ENCODE measurements at regions not wholly inside any gene's neighbourhood (a gene's known extent, or its start where the extent isn't known, plus 50 kb on each side); places are given as distances from the start of the nearest gene placed in this dataset.

DNA sequence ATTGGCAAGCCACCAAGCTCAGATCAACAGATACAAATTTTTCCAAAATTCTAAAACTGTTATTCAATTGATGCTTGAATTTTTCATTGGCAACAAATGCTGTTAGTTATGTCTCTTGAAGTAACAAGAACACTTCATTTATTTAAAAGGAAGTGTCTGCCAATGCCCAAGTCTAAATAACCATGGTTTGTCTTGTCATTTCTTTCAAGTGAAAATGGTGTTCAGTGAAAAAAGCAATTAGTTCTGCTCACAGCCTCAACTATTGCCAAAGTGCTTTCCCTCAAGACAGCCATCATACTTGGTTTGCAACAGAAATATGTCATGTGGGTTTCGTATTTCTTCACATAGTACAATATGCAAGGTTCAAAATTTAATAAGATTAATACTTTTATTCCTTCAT is 312.6 kb upstream of the LMCD1 start:
- DNase-seq (ENCODE audit: low read depth in 2 of 2, low spot score in 1 of 2), result no peak

DNA sequence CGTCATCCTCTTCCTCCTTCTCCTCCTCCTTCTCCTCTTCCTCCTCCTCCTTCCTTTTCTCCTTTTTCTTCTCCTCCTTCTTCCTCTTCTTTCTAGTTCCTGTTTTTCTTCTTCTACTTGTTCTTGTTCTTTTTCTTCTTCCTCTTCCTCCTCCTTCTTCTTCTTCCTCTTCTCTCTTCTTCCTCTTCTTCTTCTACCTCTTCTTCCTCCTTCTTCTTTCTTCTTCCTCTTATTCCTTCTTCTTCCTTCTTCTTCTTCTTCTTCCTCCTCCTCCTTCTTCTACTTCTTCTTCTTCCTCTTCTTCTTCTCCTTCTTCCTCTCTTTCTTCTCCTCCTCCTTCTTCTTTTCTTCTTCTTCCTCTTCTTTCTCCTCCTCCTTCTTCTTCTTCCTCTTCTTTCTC is 310.2 kb upstream of the LMCD1 start:
- no peak for DNase-seq (ENCODE audit: low read depth in 2 of 2, low spot score in 1 of 2)

DNA sequence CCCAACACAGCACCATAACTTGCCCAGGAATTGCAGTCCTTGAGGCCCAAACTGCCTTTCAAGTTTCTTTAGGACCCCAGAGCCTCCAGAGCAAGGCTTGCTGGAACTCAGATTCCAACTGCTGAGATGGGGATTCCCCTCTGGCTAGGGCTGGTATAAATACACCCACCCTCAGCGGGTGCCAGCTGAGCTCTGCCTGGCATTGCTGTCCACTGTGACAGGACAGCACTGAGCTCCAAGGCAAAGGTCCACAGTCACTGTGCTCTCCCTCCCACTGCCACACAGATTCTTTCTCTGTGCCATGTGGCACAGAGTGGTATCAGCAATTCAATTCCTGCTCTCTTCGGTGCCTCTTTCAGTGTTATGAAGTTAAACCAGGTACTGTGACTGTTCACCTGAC is 304.2 kb upstream of the LMCD1 start:
- no peak for DNase-seq (ENCODE audit: low read depth in 2 of 2, low spot score in 1 of 2)

DNA sequence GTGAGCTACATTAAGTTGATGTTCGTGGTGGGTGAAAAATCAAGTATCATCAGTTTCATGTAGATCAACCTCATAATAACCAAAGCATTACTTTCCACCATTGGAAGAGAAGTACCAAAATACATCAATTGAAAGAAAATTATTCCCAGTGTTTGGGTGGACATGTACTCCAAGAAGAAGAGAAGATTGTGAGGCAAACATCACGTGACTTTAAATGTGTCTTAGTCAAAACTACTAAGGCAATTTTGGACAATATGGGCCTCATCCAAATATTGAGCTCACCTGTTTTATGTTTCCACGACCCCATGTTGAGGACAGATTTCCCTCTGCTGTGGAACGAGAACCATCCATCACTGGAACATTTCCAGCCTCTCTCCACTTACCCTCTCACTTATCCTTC is 303.0 kb upstream of the LMCD1 start:
- DNase-seq (ENCODE audit: low read depth in 2 of 2, low spot score in 1 of 2), result no peak

DNA sequence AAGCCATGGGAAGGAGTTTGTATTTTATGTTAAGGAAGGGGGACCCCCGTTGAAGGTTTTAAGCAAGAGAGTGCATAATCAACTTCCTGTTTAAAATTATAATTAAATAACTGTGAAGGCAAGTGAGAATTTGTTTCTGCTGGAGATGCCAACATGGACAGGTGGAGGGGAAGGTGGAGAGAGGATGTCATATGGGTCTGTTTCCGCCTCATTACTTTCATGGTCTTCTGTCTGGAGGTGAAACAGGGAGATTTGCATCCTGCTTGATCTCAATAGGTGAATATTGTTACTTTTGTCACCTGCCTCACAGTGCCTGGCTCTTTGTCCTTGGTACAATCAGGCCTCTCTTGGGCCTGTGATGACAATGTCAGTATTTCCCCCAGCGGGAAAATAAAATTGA is 300.6 kb upstream of the LMCD1 start:
- no peak for DNase-seq (ENCODE audit: low read depth in 2 of 2, low spot score in 1 of 2)

DNA sequence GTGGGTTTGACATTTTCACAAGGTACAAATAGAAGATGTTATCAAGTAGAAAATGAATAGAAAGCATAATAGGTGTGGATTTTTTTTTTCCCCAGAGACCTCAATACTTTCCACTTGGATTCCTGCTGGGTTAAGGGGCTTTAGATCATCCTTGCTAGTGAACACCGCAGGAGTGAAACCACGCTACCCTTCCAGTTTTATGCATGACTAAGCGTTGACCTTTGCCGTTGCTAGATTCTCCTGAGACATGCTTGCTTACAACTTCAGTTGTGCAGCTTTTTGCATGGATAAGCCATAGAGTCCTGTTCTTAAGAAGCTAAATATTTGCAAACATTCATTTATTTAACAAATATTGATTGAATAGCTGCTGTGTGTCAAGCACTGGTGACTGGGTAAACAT is 299.7 kb upstream of the LMCD1 start:
- no peak for DNase-seq (ENCODE audit: low read depth in 2 of 2, low spot score in 1 of 2)

DNA sequence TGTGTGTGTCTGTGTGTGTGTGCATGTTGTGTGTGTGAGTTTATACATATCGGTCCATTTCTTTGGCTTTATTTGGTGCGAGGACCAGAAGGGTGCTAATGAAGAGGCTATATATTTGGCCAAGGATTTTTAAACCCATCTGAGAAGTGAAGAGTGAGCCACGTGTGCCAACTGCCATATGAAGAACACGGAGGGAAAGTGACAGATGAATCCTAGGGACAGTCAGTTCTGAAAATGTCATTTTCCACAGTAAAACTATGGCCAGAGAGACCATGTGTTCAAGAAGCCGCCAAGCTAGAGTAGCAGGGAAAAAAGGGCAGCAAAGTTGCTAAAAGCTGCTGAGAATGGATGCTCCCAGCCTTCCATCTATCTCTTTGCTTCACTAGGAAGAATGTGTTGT is 297.3 kb upstream of the LMCD1 start:
- DNase-seq (ENCODE audit: low read depth in 2 of 2, low spot score in 1 of 2), result no peak

DNA sequence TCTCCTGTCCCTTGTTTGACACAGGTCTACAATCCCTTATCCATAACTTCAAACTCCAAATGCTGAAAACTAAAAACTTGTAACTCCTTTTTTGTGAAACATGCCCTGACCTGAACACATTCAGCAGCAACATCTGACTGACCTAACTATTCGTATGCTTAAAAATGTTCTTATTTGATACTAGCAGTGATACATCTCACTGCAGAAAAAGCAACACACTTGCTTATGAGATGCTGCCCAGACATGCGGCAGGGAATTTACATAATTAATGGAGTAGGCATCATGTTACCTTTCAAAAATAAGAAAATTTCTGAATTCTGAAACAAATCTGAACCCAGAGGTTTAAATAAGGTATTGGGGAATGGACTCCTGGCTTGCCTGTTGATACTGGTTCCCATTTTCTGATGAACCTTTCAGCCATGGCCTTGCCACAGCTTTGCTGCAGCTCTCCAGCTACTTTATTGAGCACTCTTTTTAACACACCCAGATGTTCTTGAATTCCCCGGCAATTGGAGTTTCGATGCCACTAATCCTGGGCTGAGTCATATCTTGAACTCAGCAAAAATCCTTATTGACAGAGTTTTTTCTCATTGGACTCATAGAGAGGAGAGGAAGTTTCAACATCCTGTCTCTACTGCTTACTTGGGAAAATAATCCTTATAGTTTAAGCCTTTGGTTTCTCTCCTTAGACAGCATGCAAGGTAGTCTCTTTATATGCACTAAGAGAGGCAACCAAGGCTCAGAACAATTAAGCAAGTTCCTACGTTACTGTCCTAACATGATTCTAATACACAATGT is 296.6 kb upstream of the LMCD1 start:
- DNase-seq (ENCODE audit: low read depth in 2 of 2, low spot score in 1 of 2), result no peak

DNA sequence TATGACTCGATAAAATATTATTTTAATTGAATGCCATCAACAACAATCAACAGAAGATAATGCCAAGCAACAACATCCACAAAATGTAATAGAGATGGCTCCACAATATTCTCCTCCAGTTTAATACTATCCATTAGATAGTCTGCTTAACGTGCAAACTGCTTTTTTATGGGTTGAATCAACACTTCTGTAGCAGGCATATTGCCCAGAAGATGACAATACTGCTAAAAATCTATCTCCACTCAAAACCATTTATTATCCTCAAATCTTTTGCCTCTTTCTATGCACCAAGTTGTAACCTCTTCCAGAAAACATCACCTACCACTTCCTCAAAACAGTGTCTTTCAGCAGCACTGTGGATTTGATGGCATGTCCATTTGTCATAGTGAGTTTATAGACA is 295.7 kb upstream of the LMCD1 start:
- DNase-seq (ENCODE audit: low read depth in 2 of 2, low spot score in 1 of 2), result no peak

DNA sequence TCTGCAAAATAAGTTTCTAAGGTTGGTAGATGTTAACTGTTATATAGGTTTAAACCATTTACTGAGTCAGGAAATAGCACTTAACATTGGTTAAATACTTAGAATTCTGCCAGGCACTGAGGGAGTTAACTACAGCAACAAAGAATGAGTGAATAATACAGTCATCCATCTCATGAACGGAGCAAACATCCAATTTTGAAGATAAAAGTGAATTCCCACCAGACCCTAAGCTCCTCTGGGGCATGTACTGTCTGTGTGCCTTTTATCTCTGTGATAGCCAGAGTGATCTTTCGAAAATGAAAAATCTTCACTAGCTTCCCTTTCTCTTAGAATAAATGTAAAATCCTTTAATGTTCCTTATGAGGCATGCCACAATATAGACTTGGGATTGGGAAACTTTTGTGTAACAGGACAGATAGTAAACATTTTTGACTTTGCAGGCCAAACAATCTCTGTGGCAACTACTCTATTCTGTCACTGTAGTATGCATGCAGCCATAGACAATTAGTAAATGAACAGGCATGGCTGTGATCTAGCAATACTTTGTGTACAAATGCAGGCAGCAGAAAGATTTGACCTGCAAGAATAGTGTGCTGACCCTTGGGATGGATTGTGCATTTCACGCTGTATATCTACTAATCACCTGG is 294.5 kb upstream of the LMCD1 start:
- DNase-seq (ENCODE audit: low read depth in 2 of 2, low spot score in 1 of 2), result no peak

DNA sequence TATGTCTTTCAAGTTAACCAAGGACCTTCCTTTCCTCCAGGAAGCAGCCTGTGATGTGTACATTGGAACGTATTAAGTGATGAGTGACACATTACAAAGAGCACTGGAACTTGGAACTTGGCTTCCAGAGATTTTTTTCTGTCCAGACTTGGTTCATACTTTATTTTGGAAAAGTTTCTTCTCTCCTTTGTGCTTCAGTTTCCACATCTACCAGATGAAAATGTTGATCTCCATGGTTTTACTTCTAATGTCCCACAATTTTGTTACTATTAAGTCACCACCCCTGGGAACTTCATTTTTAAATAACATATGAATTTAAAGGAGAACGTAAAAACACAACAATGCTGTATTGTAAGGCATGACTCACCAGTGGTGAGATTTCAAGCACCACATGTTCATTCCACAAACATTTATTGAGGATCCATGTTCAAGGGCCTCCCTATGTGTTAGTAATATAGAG is 290.7 kb upstream of the LMCD1 start:
- DNase-seq (ENCODE audit: low read depth in 2 of 2, low spot score in 1 of 2), result no peak

DNA sequence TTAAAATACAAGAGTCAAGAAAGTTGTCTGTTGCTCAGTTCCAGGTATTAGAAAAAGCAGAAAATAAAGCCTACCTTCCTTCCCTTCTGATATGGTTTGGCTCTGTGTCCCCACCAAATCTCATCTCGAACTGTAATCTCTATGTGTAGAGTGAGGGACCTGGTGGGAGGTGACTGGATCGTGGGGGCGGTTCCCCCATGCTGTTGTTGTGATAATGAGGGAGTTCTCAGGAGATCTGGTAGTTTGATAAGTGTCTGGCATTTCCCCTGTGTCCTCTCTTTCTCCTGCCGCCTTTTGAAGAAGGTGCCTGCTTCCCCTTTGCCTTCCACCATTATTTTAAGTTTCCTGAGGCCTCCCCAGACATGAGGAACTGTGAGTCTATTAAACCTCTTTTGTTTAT is 288.8 kb upstream of the LMCD1 start:
- DNase-seq (ENCODE audit: low read depth in 2 of 2, low spot score in 1 of 2), result no peak

DNA sequence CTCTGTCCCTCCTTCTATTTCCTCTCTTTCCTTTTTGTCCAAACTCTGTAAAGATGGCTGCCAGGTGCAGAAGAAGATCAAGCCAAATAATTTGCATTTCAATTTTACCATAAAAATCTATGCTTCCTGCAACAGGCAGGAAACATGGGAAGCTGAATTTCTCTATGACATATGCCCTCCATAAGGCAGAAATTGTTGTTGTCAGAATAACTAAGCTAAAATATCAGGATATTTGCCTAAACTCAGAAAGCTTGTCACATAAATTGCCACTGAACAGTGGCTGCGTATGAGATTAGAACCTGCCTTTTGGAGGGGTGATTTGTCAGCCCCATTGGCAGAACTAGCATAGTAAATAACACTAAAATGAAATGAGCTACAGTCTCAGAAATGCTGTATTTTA is 288.3 kb upstream of the LMCD1 start:
- DNase-seq (ENCODE audit: low read depth in 2 of 2, low spot score in 1 of 2), result no peak

DNA sequence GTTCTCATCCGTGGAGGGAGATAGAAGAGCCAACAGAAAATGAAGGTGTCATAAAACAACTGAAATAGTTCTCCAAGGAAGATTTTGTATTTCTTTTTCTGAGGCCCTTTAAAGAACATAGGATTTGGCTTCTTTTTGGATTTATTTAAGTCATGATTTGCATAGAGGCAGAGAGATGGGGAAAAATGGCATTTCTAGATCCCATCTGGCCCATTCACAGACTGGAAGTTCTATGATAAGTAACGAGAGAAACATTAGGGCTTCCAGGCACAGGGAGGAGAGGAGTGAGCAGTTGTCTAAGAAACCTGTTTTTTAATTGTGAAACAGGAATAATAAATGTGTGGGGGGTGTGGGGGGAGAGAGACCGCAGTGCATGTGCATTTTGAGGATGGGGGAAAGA is 285.8 kb upstream of the LMCD1 start:
- DNase-seq (ENCODE audit: low read depth in 2 of 2, low spot score in 1 of 2), result no peak

DNA sequence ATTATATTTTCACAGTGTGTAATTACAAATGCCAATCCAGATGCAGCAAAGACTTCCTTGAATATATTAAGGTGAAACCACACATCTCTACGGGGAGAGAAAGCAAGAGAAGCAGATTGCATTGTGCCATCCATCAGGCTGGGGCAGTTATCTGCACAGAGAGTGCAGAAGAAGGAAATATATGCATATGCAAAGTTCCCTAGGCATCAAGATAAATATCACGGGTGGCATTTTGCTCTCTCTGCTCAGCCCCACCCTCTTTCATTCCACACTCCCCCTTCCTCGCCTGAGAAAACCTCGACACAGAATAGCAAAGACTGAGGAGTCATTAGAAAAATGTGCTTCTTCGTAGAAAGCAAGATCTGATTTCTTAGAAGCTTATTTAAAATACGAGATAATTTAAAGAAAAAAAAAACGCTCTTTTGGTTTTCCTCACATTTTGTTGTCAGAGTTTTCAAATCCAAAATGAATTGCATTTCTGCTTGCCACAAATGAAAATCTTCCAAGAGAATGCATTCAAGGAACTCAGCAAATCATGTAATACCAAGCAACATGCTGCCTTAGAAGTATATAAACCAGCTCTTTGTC is 283.2 kb upstream of the LMCD1 start:
- no peak for DNase-seq (ENCODE audit: low read depth in 2 of 2, low spot score in 1 of 2)

DNA sequence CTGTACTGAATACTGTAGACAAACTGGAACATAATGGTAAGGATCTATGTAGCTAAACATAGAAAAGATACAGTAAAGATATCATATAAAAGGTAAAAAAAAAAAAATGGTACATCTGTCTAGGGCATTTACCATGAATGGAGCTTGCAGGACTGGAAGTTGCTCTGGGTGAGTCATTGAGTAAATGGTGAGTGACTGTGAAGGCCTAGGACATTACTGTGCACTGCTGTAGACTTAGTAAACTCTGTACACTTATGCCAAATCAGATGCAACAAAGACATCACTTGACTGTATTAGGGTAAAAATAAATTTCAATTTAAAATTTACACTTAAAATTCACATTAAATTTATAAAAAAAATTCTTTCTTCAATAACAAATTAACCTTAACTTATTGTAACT is 281.3 kb upstream of the LMCD1 start:
- DNase-seq (ENCODE audit: low read depth in 2 of 2, low spot score in 1 of 2), result no peak

DNA sequence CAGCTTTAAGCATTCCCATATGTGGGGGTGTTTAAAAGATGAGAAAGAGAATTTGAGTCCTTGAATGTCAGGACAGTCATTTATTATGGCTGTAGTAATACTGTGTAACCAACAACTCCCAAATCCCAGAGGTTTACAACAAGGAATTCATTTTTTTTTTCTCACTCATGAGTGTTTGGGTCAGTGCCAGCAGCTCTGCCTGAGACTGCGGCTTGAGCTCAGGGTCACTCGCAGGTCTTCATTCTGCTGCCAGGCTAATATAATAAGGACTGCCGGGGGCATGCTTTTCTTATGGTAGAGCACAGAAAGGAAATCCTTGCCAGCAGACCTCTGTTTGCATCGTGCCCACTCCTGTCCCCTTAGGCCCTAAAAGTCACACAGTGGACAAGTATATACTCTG is 277.9 kb upstream of the LMCD1 start:
- DNase-seq (ENCODE audit: low read depth in 2 of 2, low spot score in 1 of 2), result no peak

DNA sequence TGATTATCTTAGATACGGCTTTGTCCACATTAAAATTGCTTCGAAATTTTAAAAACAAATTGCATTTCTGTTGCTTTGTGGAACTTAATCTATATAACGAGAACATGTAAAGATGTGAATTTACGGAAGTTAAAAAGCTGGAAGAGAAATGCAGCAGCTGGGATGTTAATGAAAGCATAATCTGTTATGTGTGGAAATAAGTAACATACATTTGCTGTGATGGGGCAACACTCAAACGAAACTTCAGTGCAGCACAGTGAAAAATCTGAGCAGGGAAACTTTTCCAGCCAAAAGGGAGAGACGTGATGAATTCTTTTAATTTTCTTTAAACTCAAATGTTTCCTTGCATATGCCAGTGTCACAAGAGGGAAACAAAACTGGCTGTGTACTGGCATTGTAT is 276.7 kb upstream of the LMCD1 start:
- DNase-seq (ENCODE audit: low read depth in 2 of 2, low spot score in 1 of 2), result no peak

DNA sequence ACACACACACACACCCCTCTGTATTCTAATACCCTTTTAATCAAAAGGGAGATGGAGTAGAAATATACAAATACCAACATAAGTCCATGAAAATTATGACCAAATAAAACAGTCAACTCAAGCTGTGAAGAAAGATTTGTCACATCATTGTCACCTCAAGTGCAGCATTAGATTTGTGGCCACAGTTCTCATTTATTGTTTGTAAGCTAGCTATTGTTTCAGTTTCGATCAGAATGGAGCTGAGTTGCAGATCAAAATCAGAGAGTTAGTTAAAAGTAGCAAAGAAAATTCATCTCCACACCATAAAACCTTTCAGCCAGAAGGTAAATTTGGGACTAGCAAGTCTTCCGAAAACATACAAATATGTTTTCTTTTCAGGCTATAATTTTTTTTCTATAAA is 267.7 kb upstream of the LMCD1 start:
- DNase-seq (ENCODE audit: low read depth in 2 of 2, low spot score in 1 of 2), result no peak

DNA sequence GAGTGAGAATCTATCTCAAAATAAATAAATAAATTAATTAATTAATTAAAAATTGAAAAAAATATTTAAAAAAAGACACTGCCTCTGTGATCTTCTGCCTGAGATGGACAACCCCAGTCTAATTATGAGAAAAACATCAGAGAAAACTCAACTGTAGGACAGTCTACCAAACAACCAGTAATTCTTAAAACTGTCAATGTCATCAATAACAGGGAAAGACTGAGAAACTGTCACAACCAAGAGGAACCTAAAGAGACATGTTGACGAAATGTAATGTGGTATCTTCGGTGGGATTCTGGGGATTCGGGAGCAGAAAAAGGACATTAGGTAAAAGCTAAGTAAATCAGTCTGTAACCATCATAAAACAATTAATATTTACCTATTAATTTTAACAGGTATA is 265.4 kb upstream of the LMCD1 start:
- DNase-seq (ENCODE audit: low read depth in 2 of 2, low spot score in 1 of 2), result no peak

DNA sequence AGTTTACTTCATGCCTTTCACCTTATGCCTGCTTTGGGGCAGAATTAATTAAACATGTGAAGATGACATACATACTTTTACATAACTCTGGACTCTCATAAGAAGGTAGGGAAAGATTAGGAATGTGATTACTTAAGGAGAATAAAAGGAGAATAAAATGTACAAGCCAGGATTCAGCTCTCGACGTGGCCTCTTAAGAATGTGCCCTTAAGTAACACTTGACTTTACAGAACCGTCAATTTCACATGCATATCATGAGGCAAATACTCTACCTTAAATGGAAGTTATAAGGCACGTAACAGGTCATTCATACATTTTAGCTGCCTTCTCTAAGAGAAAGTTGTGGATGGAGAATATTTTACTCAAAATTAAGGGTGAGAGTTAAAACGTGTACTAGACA is 263.7 kb upstream of the LMCD1 start:
- no peak for DNase-seq (ENCODE audit: low read depth in 2 of 2, low spot score in 1 of 2)

DNA sequence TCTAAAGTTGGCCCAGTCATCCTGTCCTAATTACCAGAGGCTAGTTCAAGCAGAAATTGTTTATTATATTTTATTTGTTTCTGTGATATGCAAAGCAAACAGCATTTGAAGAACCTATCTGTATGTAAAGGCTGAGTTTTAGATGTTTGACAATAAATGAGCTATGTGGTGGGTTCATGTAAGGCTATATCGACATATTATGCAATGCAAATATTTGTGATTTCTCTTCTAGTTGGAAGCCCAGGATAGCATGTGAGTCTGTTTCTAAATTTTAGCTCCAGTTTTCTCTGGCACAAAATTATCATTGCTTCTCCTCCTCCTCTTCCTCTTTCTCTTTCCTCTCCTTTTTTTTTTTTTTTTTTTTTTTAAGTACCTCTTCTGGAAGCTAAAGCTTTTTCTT is 263.2 kb upstream of the LMCD1 start:
- DNase-seq (ENCODE audit: low read depth in 2 of 2, low spot score in 1 of 2), result no peak

DNA sequence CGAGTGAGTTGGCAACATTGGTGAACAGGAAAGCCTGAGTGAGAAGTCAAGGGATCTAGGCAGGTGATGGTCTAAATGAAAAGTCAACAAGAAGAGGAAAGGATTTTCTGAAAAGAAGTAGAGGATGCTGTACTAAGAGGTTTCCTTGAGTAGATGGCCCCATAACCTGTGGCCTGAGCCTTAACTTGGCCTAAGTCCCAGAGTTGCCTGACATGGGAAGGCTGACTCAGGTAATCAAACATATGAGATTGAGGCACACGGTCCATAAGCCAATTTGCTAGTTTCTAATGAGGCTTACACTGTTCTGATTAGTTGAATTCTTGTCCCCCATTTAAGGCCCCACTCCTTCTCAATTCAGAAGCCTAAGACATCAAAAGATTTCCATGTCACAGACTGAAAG is 262.5 kb upstream of the LMCD1 start:
- DNase-seq (ENCODE audit: low read depth in 2 of 2, low spot score in 1 of 2), result no peak

All from stimulated activated CD8-positive, alpha-beta memory T cell treated with anti-CD3 and anti-CD28 coated beads, Interleukin-4, amount 100 ng/mL, for 1 hour (primary cell).